ENCODE measurements at regions not wholly inside any gene's neighbourhood (a gene's known extent, or its start where the extent isn't known, plus 50 kb on each side); places are given as distances from the start of the nearest gene placed in this dataset.

DNA sequence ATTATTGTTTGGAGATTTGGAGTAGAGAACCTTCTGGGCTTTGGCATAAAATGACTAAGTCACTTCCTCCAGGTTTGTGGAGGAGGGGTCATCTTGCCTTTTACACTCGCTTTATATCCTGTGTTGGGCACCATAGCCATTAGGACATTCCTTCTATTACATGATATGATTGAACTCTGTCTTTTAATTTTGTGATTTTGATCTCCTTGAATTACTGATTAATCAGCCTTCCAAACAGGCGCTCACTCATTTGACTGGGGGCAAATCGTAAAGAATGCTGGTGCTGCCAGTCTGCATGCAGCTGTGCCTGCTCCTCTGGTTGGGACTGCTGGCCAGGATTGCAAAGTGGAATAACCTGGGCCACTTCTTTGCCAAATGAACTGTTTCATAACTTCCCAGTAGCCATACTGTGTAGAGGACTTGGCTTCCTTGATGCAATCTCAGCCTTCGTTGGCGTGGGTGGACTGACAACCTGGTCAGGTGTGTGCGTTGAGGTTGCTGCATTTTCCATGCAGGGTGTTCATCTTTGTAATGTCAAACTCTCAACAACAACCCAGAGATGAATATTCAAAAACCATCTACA is 65.9 kb upstream of the RAB11FIP2 start:
- ChIA-PET CTCF (no interaction called here), POLR2A (no interaction called here)
- Histone ChIP-seq H3K4me3 (ENCODE audit: low read depth, low read length) (no peak overlapping the region), H3K9me3 (ENCODE audit: control insufficient read depth, insufficient read depth, low read length) (no peaks in the 10 kb centered on the region), H3K27me3 (ENCODE audit: control insufficient read depth, insufficient read depth, low read length) (no peaks in the 10 kb centered on the region), H3K27ac (ENCODE audit: low read depth, low read length) (no peak overlapping the region)
- no peak for DNase-seq (ENCODE audit: low read depth, low spot score)
- TF ChIP-seq CTCF (IDR thresholded peaks at IDR 0.05; ENCODE audit: low read depth, low read length): no peak

- no peak for TF ChIP-seq CTCF (IDR thresholded peaks at IDR 0.05; ENCODE audit: low read depth, low read length)
- Histone ChIP-seq H3K4me3 (ENCODE audit: low read depth, low read length) (no peak overlapping the region), H3K9me3 (ENCODE audit: control insufficient read depth, insufficient read depth, low read length) (no peaks in the 10 kb centered on the region), H3K27me3 (ENCODE audit: control insufficient read depth, insufficient read depth, low read length) (no peaks in the 10 kb centered on the region), H3K27ac (ENCODE audit: low read depth, low read length) (no peak overlapping the region)
- ChIA-PET CTCF (interaction anchor here (1.4 kb wide), 1 partner anchor 9 kb away, joined by 4 read pairs; no protein-coding TSS in a partner anchor), POLR2A (no interaction called here)
- no peak for DNase-seq (ENCODE audit: low read depth, low spot score)
Measured at GRCh38 chr10:118110750-118111149, 64.0 kb upstream of the RAB11FIP2 start.

- no peaks in the 10 kb centered on the region for H3K9me3 ChIP-seq (ENCODE audit: control insufficient read depth, insufficient read depth, low read length)
- H3K27me3 ChIP-seq (ENCODE audit: control insufficient read depth, insufficient read depth, low read length): no peaks in the 10 kb centered on the region
- no peak for TF ChIP-seq CTCF (IDR thresholded peaks at IDR 0.05; ENCODE audit: low read depth, low read length)
- no peak overlapping the region for H3K27ac ChIP-seq (ENCODE audit: low read depth, low read length)
- POLR2A ChIA-PET: no interaction called here
- CTCF ChIA-PET: no interaction called here
- DNase-seq (ENCODE audit: low read depth, low spot score): no peak
- no peak overlapping the region for H3K4me3 ChIP-seq (ENCODE audit: low read depth, low read length)
Measured at GRCh38 chr10:118108194-118109026, 61.7 kb upstream of the RAB11FIP2 start.

DNA sequence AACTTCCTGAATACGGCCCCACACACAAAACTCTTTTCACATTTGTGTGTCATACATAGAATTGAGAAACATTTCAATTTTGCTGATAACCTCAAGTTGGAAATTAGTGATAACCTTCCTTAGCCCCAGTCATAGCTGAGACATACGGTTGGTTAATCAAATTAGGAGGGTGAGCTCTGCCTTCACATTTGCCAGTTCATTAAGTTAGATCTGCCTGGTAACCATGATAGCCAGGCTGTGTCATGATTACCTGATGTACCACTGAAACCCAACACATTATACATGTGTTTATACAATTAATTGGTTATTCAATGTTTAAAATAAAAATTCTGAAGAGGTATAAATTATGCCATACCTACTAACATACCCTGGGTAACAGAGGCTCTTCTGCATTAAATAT is 60.8 kb upstream of the RAB11FIP2 start:
- H3K27ac ChIP-seq (ENCODE audit: low read depth, low read length): no peak overlapping the region

More for the DNA sequence above, 60.8 kb upstream of the RAB11FIP2 start:
- POLR2A ChIA-PET: no interaction called here
- CTCF ChIA-PET: no interaction called here
- no peak for TF ChIP-seq CTCF (IDR thresholded peaks at IDR 0.05; ENCODE audit: low read depth, low read length)
- Histone ChIP-seq H3K27me3 (ENCODE audit: control insufficient read depth, insufficient read depth, low read length) (no peaks in the 10 kb centered on the region), H3K4me3 (ENCODE audit: low read depth, low read length) (no peak overlapping the region), H3K9me3 (ENCODE audit: control insufficient read depth, insufficient read depth, low read length) (no peaks in the 10 kb centered on the region)
- no peak for DNase-seq (ENCODE audit: low read depth, low spot score)

All from AG04450 (cell line).